ENCODE measurements at regions not wholly inside any gene's neighbourhood (a gene's known extent, or its start where the extent isn't known, plus 50 kb on each side); places are given as distances from the start of the nearest gene placed in this dataset.

DNA sequence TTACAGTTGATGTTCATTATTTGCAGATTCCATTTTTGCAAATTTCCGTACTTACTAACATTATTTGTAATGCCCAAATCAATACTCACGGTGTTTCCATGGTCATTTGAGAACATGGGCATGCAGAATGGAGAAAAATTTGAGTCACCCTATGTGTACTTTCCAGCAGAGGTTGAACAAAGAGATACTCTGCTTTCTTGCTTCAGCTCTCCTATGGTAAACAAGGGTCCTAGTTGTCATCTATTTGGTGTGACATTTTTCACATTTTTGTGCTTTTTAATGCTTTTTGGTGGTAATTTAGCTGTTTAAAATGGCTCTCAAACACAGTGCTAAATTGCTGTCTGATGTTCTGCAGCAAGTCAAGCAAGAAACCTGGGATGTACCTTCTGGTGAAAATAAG, 444.4 kb upstream of the CELF4 start:
- TF ChIP-seq, protein P1, sequence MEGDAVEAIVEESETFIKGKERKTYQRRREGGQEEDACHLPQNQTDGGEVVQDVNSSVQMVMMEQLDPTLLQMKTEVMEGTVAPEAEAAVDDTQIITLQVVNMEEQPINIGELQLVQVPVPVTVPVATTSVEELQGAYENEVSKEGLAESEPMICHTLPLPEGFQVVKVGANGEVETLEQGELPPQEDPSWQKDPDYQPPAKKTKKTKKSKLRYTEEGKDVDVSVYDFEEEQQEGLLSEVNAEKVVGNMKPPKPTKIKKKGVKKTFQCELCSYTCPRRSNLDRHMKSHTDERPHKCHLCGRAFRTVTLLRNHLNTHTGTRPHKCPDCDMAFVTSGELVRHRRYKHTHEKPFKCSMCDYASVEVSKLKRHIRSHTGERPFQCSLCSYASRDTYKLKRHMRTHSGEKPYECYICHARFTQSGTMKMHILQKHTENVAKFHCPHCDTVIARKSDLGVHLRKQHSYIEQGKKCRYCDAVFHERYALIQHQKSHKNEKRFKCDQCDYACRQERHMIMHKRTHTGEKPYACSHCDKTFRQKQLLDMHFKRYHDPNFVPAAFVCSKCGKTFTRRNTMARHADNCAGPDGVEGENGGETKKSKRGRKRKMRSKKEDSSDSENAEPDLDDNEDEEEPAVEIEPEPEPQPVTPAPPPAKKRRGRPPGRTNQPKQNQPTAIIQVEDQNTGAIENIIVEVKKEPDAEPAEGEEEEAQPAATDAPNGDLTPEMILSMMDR (IDR thresholded peaks at IDR 0.05) = no peak
- no peak for TF ChIP-seq POLR2AphosphoS5 (IDR thresholded peaks at IDR 0.05)
- no peak for TF ChIP-seq POLR2A (IDR thresholded peaks at IDR 0.05)
- no peak for TF ChIP-seq EP300 (IDR thresholded peaks at IDR 0.05; ENCODE audit: low read depth)
